Lung (tissue), 11 donors: ENCODE measurements at regions not wholly inside any gene's neighbourhood (a gene's known extent, or its start where the extent isn't known, plus 50 kb on each side); places are given as distances from the start of the nearest gene placed in this dataset.

ENCODE experiments used
- ATAC-seq: fragments of 200-7000 bp; cut with Tn5 transposase; one replicate; pipeline ENCODE4 v1.9.1; 2020; ENCODE audit warnings: moderate number of reproducible peaks; ENCODE audit not compliant: insufficient read depth, low FRiP score
- DNase-seq, 3 donors: peaks; one replicate each; pipeline ENCODE4 v3.0.0-alpha.2; 2013 to 2017
- H3K27ac ChIP-seq, 2 donors: one replicate each; pipeline ENCODE4 v1.5.1; 2013; ENCODE audit warnings: mild to moderate bottlenecking in 2 of 2, moderate library complexity in 2 of 2, control low read depth in 1 of 2, inconsistent platforms in 1 of 2, low read depth in 1 of 2, low read length in 1 of 2
- H3K27me3 ChIP-seq, 3 donors: one replicate each; pipeline ENCODE4 v1.5.1; 2013; ENCODE audit warnings: low read length in 2 of 3; ENCODE audit not compliant: control insufficient read depth in 3 of 3, insufficient read depth in 3 of 3
- H3K36me3 ChIP-seq, 4 donors: one replicate each; pipeline ENCODE4 v1.5.1; 2013; ENCODE audit warnings: low read length in 4 of 4, mild to moderate bottlenecking in 1 of 4, moderate library complexity in 1 of 4; ENCODE audit not compliant: control insufficient read depth in 4 of 4, insufficient read depth in 4 of 4
- H3K4me1 ChIP-seq, 5 donors: one replicate each; pipeline ENCODE4 v1.5.1; 2013; ENCODE audit warnings: low read length in 5 of 5, mild to moderate bottlenecking in 2 of 5, moderate library complexity in 1 of 5; ENCODE audit not compliant: control insufficient read depth in 5 of 5, insufficient read depth in 5 of 5
- H3K4me3 ChIP-seq: one replicate; pipeline ENCODE4 v1.5.1; 2013; ENCODE audit warnings: mild to moderate bottlenecking, control low read depth, moderate library complexity
- H3K9ac ChIP-seq, 2 donors: one replicate each; pipeline ENCODE4 v1.5.1; 2013; ENCODE audit warnings: low read length in 2 of 2, control low read depth in 1 of 2; ENCODE audit not compliant: insufficient read depth in 1 of 2
- H3K9me3 ChIP-seq, 4 donors: one replicate each; pipeline ENCODE4 v1.5.1; 2013; ENCODE audit warnings: low read length in 3 of 4, mild to moderate bottlenecking in 1 of 4, moderate library complexity in 1 of 4; ENCODE audit not compliant: control insufficient read depth in 4 of 4, insufficient read depth in 3 of 4
- CTCF ChIP-seq: IDR thresholded peaks from 2 replicates; pipeline ENCODE4 v1.5.1; 2012; ENCODE audit warnings: mild to moderate bottlenecking; ENCODE audit errors: control extremely low read depth, extremely low read depth
- WGBS, 2 donors: extraction: QIAGEN DNeasy Blood & Tissue Kit; methylation state at CpG; one replicate each; pipeline ENCODE4 v1.1.7; 2013; 5-methylcytosine and 5-hydroxymethylcytosine counted together
- donor health status: control.
- donor health status: control.
- donor health status: Bipolar disorder and iron deficiency.
- donor health status: healthy.
- donor health status: DM: yes; HTN: yes; CAD: no.

GRCh38 chr1:83770319-83770661, 228.6 kb downstream of the TTLL7 start:
- H3K27me3 ChIP-seq, result no peaks in the 10 kb centered on the region
- ATAC-seq, result no peak
- DNase-seq, result no peak

GRCh38 chr1:83769594-83770318, 229.2 kb downstream of the TTLL7 start:
- Histone ChIP-seq H3K27me3 (no peaks in the 10 kb centered on the region), H3K4me1 (peaks cover 0 to 26% (median 0%) of the 10 kb centered on the region in 5 donors), H3K9ac (no peak overlapping the region), H3K27ac (no peak overlapping the region), H3K36me3 (no peaks in the 10 kb centered on the region), H3K9me3 (no peaks in the 10 kb centered on the region), H3K4me3 (no peak overlapping the region)
- no peak for ATAC-seq
- DNase-seq, result no peak
- WGBS, 2 donors, result 56 to 69% methylated on average over 3 of the region's 3 CpGs
- no peak for TF ChIP-seq CTCF

More at GRCh38 chr1:83770319-83770661, 228.6 kb downstream of the TTLL7 start:
- H3K4me1 ChIP-seq, result peaks cover 0 to 24% (median 0%) of the 10 kb centered on the region in 5 donors
- H3K27ac ChIP-seq, result no peak overlapping the region
- TF ChIP-seq CTCF, result no peak
- no peaks in the 10 kb centered on the region for H3K36me3 ChIP-seq
- H3K9ac ChIP-seq, result no peak overlapping the region
- no peaks in the 10 kb centered on the region for H3K9me3 ChIP-seq
- no peak overlapping the region for H3K4me3 ChIP-seq

GRCh38 chr1:83769072-83769471, 229.9 kb downstream of the TTLL7 start:
- no peaks in the 10 kb centered on the region for H3K27me3 ChIP-seq
- WGBS, 2 donors, result 65 to 66% methylated on average over 3 of the region's 3 CpGs
- H3K27ac ChIP-seq, result no peak overlapping the region
- no peak overlapping the region for H3K4me3 ChIP-seq
- ATAC-seq (no peak), DNase-seq (no peak)
- H3K36me3 ChIP-seq, result no peaks in the 10 kb centered on the region
- no peaks in the 10 kb centered on the region for H3K9me3 ChIP-seq
- H3K4me1 ChIP-seq, result peaks cover 0 to 31% (median 2%) of the 10 kb centered on the region in 5 donors
- TF ChIP-seq CTCF, result no peak
- no peak overlapping the region for H3K9ac ChIP-seq

GRCh38 chr1:83766241-83766691, 232.7 kb downstream of the TTLL7 start:
- Histone ChIP-seq H3K4me3 (no peak overlapping the region), H3K27ac (no peak overlapping the region), H3K4me1 (peaks cover 0 to 50% (median 5%) of the 10 kb centered on the region in 5 donors), H3K27me3 (no peaks in the 10 kb centered on the region), H3K9ac (no peak overlapping the region), H3K36me3 (no peaks in the 10 kb centered on the region), H3K9me3 (no peaks in the 10 kb centered on the region)
- ATAC-seq (no peak), DNase-seq (peak in 2 of 3 donors; percentile 60 to 69)
- WGBS, 2 donors, result 73 to 88% methylated on average over 1 of the region's 1 CpG
- no peak for TF ChIP-seq CTCF
